ENCODE measurements at regions not wholly inside any gene's neighbourhood (a gene's known extent, or its start where the extent isn't known, plus 50 kb on each side); places are given as distances from the start of the nearest gene placed in this dataset.
"Not testable (repeated sequence)": the region's sequence is repeated elsewhere in the genome, so short reads cannot be mapped to it uniquely, and the experiment has no call there.

DNA sequence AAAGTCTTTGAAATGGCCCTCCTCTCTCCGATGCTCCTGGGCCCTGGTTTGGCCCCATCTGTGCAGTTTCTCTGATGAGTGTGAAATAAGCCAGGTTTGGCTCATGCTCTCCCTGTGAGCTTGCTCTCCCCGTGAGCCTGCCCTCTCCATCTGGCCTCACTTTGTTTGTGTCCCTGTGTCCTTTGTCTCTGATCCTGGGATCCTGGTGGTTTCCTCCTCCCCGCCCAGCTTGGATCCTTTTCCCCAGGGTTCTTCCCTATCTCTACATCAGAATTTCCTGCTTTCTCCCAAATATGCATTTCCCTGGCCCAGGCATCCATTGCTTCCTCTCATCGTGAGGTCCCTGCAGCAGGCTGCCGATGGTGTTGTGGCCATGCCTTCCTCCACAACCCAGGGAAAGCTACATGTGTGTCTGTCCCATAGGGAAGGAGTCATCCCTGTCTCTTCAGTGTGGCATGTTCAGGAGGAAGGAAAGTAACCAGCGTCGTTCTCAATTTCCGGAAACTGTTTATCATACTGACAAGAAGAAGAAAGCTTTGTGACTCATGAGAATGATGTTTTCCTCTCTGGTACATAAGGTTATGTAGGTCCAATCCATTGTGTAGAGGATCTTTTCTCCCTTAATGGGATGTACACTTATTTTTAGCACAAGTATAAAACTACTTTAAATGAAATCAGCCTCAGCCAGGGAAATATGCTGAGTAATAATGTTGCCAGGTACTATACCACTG is 956.6 kb downstream of the SPATA31A6 start:
- TF ChIP-seq, protein P1, sequence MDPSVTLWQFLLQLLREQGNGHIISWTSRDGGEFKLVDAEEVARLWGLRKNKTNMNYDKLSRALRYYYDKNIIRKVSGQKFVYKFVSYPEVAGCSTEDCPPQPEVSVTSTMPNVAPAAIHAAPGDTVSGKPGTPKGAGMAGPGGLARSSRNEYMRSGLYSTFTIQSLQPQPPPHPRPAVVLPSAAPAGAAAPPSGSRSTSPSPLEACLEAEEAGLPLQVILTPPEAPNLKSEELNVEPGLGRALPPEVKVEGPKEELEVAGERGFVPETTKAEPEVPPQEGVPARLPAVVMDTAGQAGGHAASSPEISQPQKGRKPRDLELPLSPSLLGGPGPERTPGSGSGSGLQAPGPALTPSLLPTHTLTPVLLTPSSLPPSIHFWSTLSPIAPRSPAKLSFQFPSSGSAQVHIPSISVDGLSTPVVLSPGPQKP (IDR thresholded peaks at IDR 0.05; ENCODE audit: borderline replicate concordance, low read depth, low read length): not testable (repeated sequence)
- TF ChIP-seq POLR2A (IDR thresholded peaks at IDR 0.05; ENCODE audit: low read depth, low read length); RFX5 (IDR thresholded peaks at IDR 0.05; ENCODE audit: low read depth, low read length); NFE2L2 (IDR thresholded peaks at IDR 0.05; ENCODE audit: low read depth, low read length); MXI1 (IDR thresholded peaks at IDR 0.05; ENCODE audit: borderline replicate concordance, low read depth, low read length); MAZ (IDR thresholded peaks at IDR 0.05; ENCODE audit: borderline replicate concordance, low read depth, low read length); FOS (IDR thresholded peaks at IDR 0.05; ENCODE audit: low read depth, low read length); SMC3 (IDR thresholded peaks at IDR 0.05; ENCODE audit: low read depth, low read length); RAD21 (IDR thresholded peaks at IDR 0.05; ENCODE audit: low read length); CEBPB (IDR thresholded peaks at IDR 0.05; ENCODE audit: low read depth, low read length); RCOR1 (IDR thresholded peaks at IDR 0.05; ENCODE audit: insufficient replicate concordance, low read length); MAFK (IDR thresholded peaks at IDR 0.05; ENCODE audit: low read depth, low read length): not testable (repeated sequence)
- TF ChIP-seq, protein P2, sequence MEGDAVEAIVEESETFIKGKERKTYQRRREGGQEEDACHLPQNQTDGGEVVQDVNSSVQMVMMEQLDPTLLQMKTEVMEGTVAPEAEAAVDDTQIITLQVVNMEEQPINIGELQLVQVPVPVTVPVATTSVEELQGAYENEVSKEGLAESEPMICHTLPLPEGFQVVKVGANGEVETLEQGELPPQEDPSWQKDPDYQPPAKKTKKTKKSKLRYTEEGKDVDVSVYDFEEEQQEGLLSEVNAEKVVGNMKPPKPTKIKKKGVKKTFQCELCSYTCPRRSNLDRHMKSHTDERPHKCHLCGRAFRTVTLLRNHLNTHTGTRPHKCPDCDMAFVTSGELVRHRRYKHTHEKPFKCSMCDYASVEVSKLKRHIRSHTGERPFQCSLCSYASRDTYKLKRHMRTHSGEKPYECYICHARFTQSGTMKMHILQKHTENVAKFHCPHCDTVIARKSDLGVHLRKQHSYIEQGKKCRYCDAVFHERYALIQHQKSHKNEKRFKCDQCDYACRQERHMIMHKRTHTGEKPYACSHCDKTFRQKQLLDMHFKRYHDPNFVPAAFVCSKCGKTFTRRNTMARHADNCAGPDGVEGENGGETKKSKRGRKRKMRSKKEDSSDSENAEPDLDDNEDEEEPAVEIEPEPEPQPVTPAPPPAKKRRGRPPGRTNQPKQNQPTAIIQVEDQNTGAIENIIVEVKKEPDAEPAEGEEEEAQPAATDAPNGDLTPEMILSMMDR (conservative IDR thresholded peaks at IDR 0.05; ENCODE audit: low read depth, low read length): not testable (repeated sequence)
- TF ChIP-seq, protein P3, sequence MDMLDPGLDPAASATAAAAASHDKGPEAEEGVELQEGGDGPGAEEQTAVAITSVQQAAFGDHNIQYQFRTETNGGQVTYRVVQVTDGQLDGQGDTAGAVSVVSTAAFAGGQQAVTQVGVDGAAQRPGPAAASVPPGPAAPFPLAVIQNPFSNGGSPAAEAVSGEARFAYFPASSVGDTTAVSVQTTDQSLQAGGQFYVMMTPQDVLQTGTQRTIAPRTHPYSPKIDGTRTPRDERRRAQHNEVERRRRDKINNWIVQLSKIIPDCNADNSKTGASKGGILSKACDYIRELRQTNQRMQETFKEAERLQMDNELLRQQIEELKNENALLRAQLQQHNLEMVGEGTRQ (IDR thresholded peaks at IDR 0.05; ENCODE audit: low read depth, low read length): not testable (repeated sequence)
